HCT116 (cell line): ENCODE measurements at regions not wholly inside any gene's neighbourhood (a gene's known extent, or its start where the extent isn't known, plus 50 kb on each side); places are given as distances from the start of the nearest gene placed in this dataset.
"Not testable (repeated sequence)": the region's sequence is repeated elsewhere in the genome, so short reads cannot be mapped to it uniquely, and the experiment has no call there.

Source experiments
- ATAC-seq: fragments of 200-7000 bp; cut with Tn5 transposase; 2 replicates; pipeline ENCODE4 v1.9.1; 2020; ENCODE audit warnings: mild to moderate bottlenecking, moderate library complexity
- BruUV-seq: library from RNA; stranded (reverse); fragments of 400-500 nt; replicated peaks from 2 replicates; lab custom pipeline; 2021; lab: Mats Ljungman, UMichigan
- CTCF ChIA-PET: fragments of 300-600 bp; sonication (Branson Sonifier 250); formaldehyde crosslinking; loops from one replicate; lab custom pipeline; 2021; ENCODE audit warnings: antibody characterized with exemption; lab: Charles Lee
- POLR2A ChIA-PET: fragments of 300-600, 350-600 bp; sonication (Branson Sonifier 250); formaldehyde crosslinking; loops from one replicate; lab custom pipeline; 2021; ENCODE audit warnings: antibody characterized with exemption; lab: Charles Lee
- RAD21 ChIA-PET, 2 experiments: fragments of 300-600 bp; sonication (Branson Sonifier 250); formaldehyde crosslinking; loops; one replicate each; lab custom pipeline; 2023; ENCODE audit warnings: low total read pairs in 2 of 2; ENCODE audit not compliant: uncharacterized antibody in 2 of 2, unreplicated experiment in 2 of 2, low non-redundant PET in 1 of 2; lab: Charles Lee
- DNase-seq: peaks from one replicate; pipeline ENCODE4 v3.0.0-alpha.2; 2010; ENCODE audit warnings: low read depth, low spot score
- H2AFZ ChIP-seq: fragments of 200-600 bp; shearing (Covaris generic), sonication (generic); 2 replicates; pipeline ENCODE4 v1.6.1; 2017; ENCODE audit warnings: low read depth, mixed run types, mixed read lengths, antibody characterized with exemption, low read length; ENCODE audit not compliant: poor library complexity, severe bottlenecking
- H3K27ac ChIP-seq: 2 replicates; pipeline ENCODE4 v1.5.1; 2012; ENCODE audit warnings: low read depth, low read length
- H3K27me3 ChIP-seq: fragments of 200-600 bp; sonication (generic); 2 replicates; pipeline ENCODE4 v1.6.1; 2016; ENCODE audit warnings: mixed run types, low read length, mixed read lengths; ENCODE audit not compliant: insufficient read depth
- H3K36me3 ChIP-seq, 2 experiments: fragments of 200-500 bp in 1 of 2; fragments of 200-600 bp in 1 of 2; sonication (Bioruptor generic) in 1 of 2; sonication (generic) in 1 of 2; 2 replicates each; pipeline versions ENCODE4 v1.5.1 to v1.6.1; 2014 to 2016; ENCODE audit warnings: low read length in 2 of 2, inconsistent platforms in 1 of 2, mixed read lengths in 1 of 2, mixed run types in 1 of 2; ENCODE audit not compliant: insufficient read depth in 2 of 2, control insufficient read depth in 1 of 2
- H3K4me1 ChIP-seq, 2 experiments: fragments of 200-600 bp in 1 of 2; sonication (generic) in 1 of 2; 2 replicates each; pipeline versions ENCODE4 v1.5.1 to v1.6.1; 2012 to 2017; ENCODE audit warnings: low read length in 2 of 2, inconsistent platforms in 1 of 2, mild to moderate bottlenecking in 1 of 2, mixed read lengths in 1 of 2, mixed run types in 1 of 2, moderate library complexity in 1 of 2; ENCODE audit not compliant: insufficient read depth in 2 of 2, control insufficient read depth in 1 of 2
- H3K4me2 ChIP-seq: fragments of 200-600 bp; sonication (generic); 2 replicates; pipeline ENCODE4 v1.6.1; 2017; ENCODE audit warnings: mixed run types, low read length, mixed read lengths
- H3K4me3 ChIP-seq, 2 experiments: fragments of 200-600 bp in 1 of 2; sonication (generic) in 1 of 2; replicated peaks in 1 of 2; 2 replicates each; pipeline ENCODE4 v1.5.1; 2011 to 2016; ENCODE audit warnings: low read length in 2 of 2, control low read depth in 1 of 2, low read depth in 1 of 2, mild to moderate bottlenecking in 1 of 2, mixed read lengths in 1 of 2, mixed run types in 1 of 2
- H3K79me2 ChIP-seq: fragments of 200-600 bp; sonication (generic); 2 replicates; pipeline ENCODE4 v1.6.1; 2017; ENCODE audit warnings: mild to moderate bottlenecking, mixed run types, low read length, moderate library complexity, mixed read lengths; ENCODE audit not compliant: insufficient read depth
- H3K9ac ChIP-seq: fragments of 200-600 bp; sonication (generic); 2 replicates; pipeline ENCODE4 v1.6.1; 2016; ENCODE audit warnings: low read length, mixed read lengths
- H3K9me2 ChIP-seq: fragments of 200-600 bp; sonication (generic), shearing (Covaris generic); 2 replicates; pipeline ENCODE4 v1.6.1; 2017; ENCODE audit warnings: mixed run types, mild to moderate bottlenecking, moderate library complexity; ENCODE audit not compliant: insufficient read depth
- H3K9me3 ChIP-seq, 2 experiments: fragments of 200-500 bp in 1 of 2; fragments of 200-600 bp in 1 of 2; sonication (Bioruptor generic) in 1 of 2; sonication (generic) in 1 of 2; 2 replicates each; pipeline ENCODE4 v1.6.1; 2014 to 2017; ENCODE audit warnings: low read length in 2 of 2, mixed read lengths in 2 of 2, inconsistent platforms in 1 of 2, low read depth in 1 of 2, mild to moderate bottlenecking in 1 of 2, mixed run types in 1 of 2, moderate library complexity in 1 of 2; ENCODE audit not compliant: control insufficient read depth in 1 of 2, insufficient read depth in 1 of 2
- H4K20me1 ChIP-seq: fragments of 200-600 bp; sonication (generic), shearing (Covaris generic); 2 replicates; pipeline ENCODE4 v1.6.1; 2017; ENCODE audit warnings: mixed run types, mild to moderate bottlenecking, moderate library complexity; ENCODE audit not compliant: insufficient read depth
- EGR1 ChIP-seq: IDR thresholded peaks from 2 replicates; pipeline ENCODE4 v1.6.1; 2012; ENCODE audit warnings: low read depth
- ELF1 ChIP-seq: IDR thresholded peaks from 2 replicates; pipeline ENCODE4 v1.6.1; 2012; ENCODE audit warnings: low read depth, borderline replicate concordance
- ZFX ChIP-seq: fragments of 450-650 bp; IDR thresholded peaks from 2 replicates; pipeline ENCODE4 v1.6.1; 2017
- intact Hi-C: fragments of 100-400 bp; cut with micrococcal nuclease; formaldehyde crosslinking; loops from 2 replicates; pipeline ENCODE4 v1.10.0; 2022

GRCh38 chr12:131226345-131227265, 272.9 kb downstream of the ADGRD1 start:
- TF ChIP-seq EGR1 (no peak), ZFX (no peak), ELF1 (no peak)
- TF ChIP-seq, all 23 proteins: peak for 0
- Histone ChIP-seq H3K4me2 (no peak overlapping the region), H4K20me1 (no peaks in the 10 kb centered on the region), H3K4me3 (no peak overlapping the region), H3K27ac (no peak overlapping the region), H3K9me2 (no peaks in the 10 kb centered on the region), H3K36me3 (no peaks in the 10 kb centered on the region), H3K27me3 (no peaks in the 10 kb centered on the region), H3K79me2 (no peaks in the 10 kb centered on the region), H2AFZ (no peak overlapping the region), H3K4me1 (peaks cover 3 to 9% of the 10 kb centered on the region in 2 experiments; a peak in 3 of 4 replicates), H3K9me3 (no peaks in the 10 kb centered on the region), H3K9ac (no peak overlapping the region)
- POLR2A ChIA-PET = interaction anchor here (0.8 kb wide), 1 partner anchor 212 kb away, joined by 3 read pairs; no protein-coding TSS in a partner anchor
- DNase-seq (no peak), ATAC-seq (no peak)
- BruUV-seq = no TSS peak
- intact Hi-C loops = no loop called here
- CTCF ChIA-PET = interaction anchor here (1.6 to 1.8 kb wide), 2 partner anchors 212 to 229 kb away, joined by 4 to 5 read pairs; no protein-coding TSS in a partner anchor
- RAD21 ChIA-PET = no interaction called here

DNA sequence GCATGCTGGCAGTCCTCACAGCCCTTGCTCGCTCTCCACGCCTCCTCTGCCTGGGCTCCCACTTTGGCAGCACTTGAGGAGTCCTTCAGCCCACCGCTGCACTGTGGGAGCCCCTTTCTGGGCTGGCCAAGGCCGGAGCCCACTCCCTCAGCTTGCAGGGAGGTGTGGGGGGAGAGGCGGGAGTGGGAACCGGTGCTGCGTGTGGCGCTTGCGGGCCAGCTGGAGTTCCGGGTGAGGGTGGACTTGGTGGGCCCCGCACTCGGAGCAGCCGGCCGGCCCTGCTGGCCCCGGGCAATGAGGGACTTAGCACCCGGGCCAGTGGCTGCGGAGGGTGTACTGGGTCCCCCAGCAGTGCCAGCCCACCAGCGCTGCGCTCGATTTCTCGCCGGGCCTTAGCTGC, 273.9 kb downstream of the ADGRD1 start:
- H3K9me3 ChIP-seq, H3K9me2 ChIP-seq, H4K20me1 ChIP-seq, H3K27me3 ChIP-seq, H3K79me2 ChIP-seq, RAD21 ChIA-PET, DNase-seq, H3K9ac ChIP-seq, H3K36me3 ChIP-seq, H3K4me1 ChIP-seq, ATAC-seq, H2AFZ ChIP-seq, H3K4me3 ChIP-seq, H3K27ac ChIP-seq, H3K4me2 ChIP-seq, intact Hi-C loops, BruUV-seq: not testable (repeated sequence)
- ChIA-PET POLR2A (interaction anchor here (0.9 kb wide), 1 partner anchor 211 kb away, joined by 3 read pairs; no protein-coding TSS in a partner anchor), CTCF (interaction anchor here (1.8 kb wide), 1 partner anchor 228 kb away, joined by 5 read pairs; no protein-coding TSS in a partner anchor)

- H3K9me2 ChIP-seq, H3K4me3 ChIP-seq, DNase-seq, POLR2A ChIA-PET, H3K36me3 ChIP-seq, H3K27me3 ChIP-seq, H4K20me1 ChIP-seq, BruUV-seq, H3K4me2 ChIP-seq, H3K9ac ChIP-seq, ATAC-seq, H3K27ac ChIP-seq, RAD21 ChIA-PET, intact Hi-C loops, H3K79me2 ChIP-seq, H3K9me3 ChIP-seq, H2AFZ ChIP-seq: not testable (repeated sequence)
- peaks cover under 1 to 11% of the 10 kb centered on the region in 2 experiments; a peak in 3 of 4 replicates for H3K4me1 ChIP-seq
- CTCF ChIA-PET = interaction anchor here (1.2 kb wide), 1 partner anchor 52 kb away, joined by 3 read pairs; no protein-coding TSS in a partner anchor
Observed at GRCh38 chr12:131229079-131229425, 275.3 kb downstream of the ADGRD1 start.
